IgD-negative memory B cell (primary cell): ENCODE measurements at regions not wholly inside any gene's neighbourhood (a gene's known extent, or its start where the extent isn't known, plus 50 kb on each side); places are given as distances from the start of the nearest gene placed in this dataset.

Source experiments
- H3K27ac Mint-ChIP-seq, 3 donors: one replicate each; pipeline ENCODE4 v1.8.0; 2020 to 2022; ENCODE audit warnings: mild to moderate bottlenecking in 3 of 3, mixed read lengths in 3 of 3, moderate library complexity in 1 of 3
- H3K27me3 Mint-ChIP-seq: one replicate; pipeline ENCODE4 v1.8.0; 2021; ENCODE audit warnings: mixed read lengths
- H3K36me3 Mint-ChIP-seq: one replicate; pipeline ENCODE4 v1.8.0; 2020; ENCODE audit warnings: mild to moderate bottlenecking, mixed read lengths
- H3K4me1 Mint-ChIP-seq, 3 donors: one replicate each; pipeline ENCODE4 v1.8.0; 2020 to 2022; ENCODE audit warnings: mixed read lengths in 3 of 3, mild to moderate bottlenecking in 1 of 3
- H3K4me3 Mint-ChIP-seq, 4 donors: one replicate each; pipeline ENCODE4 v1.8.0; 2020 to 2022; ENCODE audit warnings: mild to moderate bottlenecking in 4 of 4, mixed read lengths in 4 of 4, moderate library complexity in 3 of 4
- H3K9me3 Mint-ChIP-seq, 3 donors: one replicate each; pipeline ENCODE4 v1.8.0; 2020 to 2021; ENCODE audit warnings: mixed read lengths in 3 of 3, mild to moderate bottlenecking in 1 of 3

GRCh38 chr7:125664625-125665024, 735.0 kb upstream of the POT1 start:
- Mint-ChIP-seq H3K36me3 (no peaks in the 10 kb centered on the region), H3K9me3 (peaks cover 0 to 8% (median 4%) of the 10 kb centered on the region in 3 donors), H3K27me3 (no peaks in the 10 kb centered on the region), H3K27ac (no peak overlapping the region), H3K4me1 (no peaks in the 10 kb centered on the region), H3K4me3 (no peak overlapping the region)

GRCh38 chr7:125663961-125664360, 734.3 kb upstream of the POT1 start:
- no peak overlapping the region for H3K4me3 Mint-ChIP-seq
- peaks cover 0 to 8% (median 4%) of the 10 kb centered on the region in 3 donors for H3K9me3 Mint-ChIP-seq
- H3K36me3 Mint-ChIP-seq: no peaks in the 10 kb centered on the region
- H3K27me3 Mint-ChIP-seq: no peaks in the 10 kb centered on the region
- no peak overlapping the region for H3K27ac Mint-ChIP-seq
- no peaks in the 10 kb centered on the region for H3K4me1 Mint-ChIP-seq

- no peaks in the 10 kb centered on the region for H3K4me1 Mint-ChIP-seq
- H3K27ac Mint-ChIP-seq: no peak overlapping the region
- H3K9me3 Mint-ChIP-seq: peaks cover 2 to 8% (median 6%) of the 10 kb centered on the region in 3 donors
- H3K36me3 Mint-ChIP-seq: no peaks in the 10 kb centered on the region
- H3K4me3 Mint-ChIP-seq: no peak overlapping the region
- H3K27me3 Mint-ChIP-seq: no peaks in the 10 kb centered on the region
Measured at GRCh38 chr7:125661677-125662076, 732.1 kb upstream of the POT1 start.

GRCh38 chr7:125661006-125661405, 731.4 kb upstream of the POT1 start:
- Mint-ChIP-seq H3K9me3 (peaks cover 2 to 8% (median 4%) of the 10 kb centered on the region in 3 donors), H3K36me3 (no peaks in the 10 kb centered on the region), H3K4me1 (no peaks in the 10 kb centered on the region), H3K27me3 (no peaks in the 10 kb centered on the region), H3K4me3 (no peak overlapping the region), H3K27ac (no peak overlapping the region)

- Mint-ChIP-seq H3K4me3 (no peak overlapping the region), H3K36me3 (no peaks in the 10 kb centered on the region), H3K27me3 (no peaks in the 10 kb centered on the region), H3K27ac (no peak overlapping the region), H3K9me3 (peaks cover 2 to 7% (median 6%) of the 10 kb centered on the region in 3 donors), H3K4me1 (no peaks in the 10 kb centered on the region)
Measured at GRCh38 chr7:125654076-125654475, 724.5 kb upstream of the POT1 start.

- Mint-ChIP-seq H3K27me3 (no peaks in the 10 kb centered on the region), H3K27ac (no peak overlapping the region), H3K36me3 (no peaks in the 10 kb centered on the region), H3K4me1 (no peaks in the 10 kb centered on the region), H3K4me3 (no peak overlapping the region), H3K9me3 (peaks cover 1 to 6% (median 5%) of the 10 kb centered on the region in 3 donors)
Measured at GRCh38 chr7:125651823-125652528, 722.4 kb upstream of the POT1 start.

GRCh38 chr7:125648543-125648942, 718.9 kb upstream of the POT1 start:
- H3K27ac Mint-ChIP-seq: no peak overlapping the region
- H3K9me3 Mint-ChIP-seq: peaks cover 0 to 6% (median 5%) of the 10 kb centered on the region in 3 donors
- no peaks in the 10 kb centered on the region for H3K36me3 Mint-ChIP-seq
- no peaks in the 10 kb centered on the region for H3K27me3 Mint-ChIP-seq
- no peaks in the 10 kb centered on the region for H3K4me1 Mint-ChIP-seq
- H3K4me3 Mint-ChIP-seq: no peak overlapping the region

- no peaks in the 10 kb centered on the region for H3K27me3 Mint-ChIP-seq
- no peak overlapping the region for H3K27ac Mint-ChIP-seq
- no peaks in the 10 kb centered on the region for H3K36me3 Mint-ChIP-seq
- peaks cover 0 to 2% (median 0%) of the 10 kb centered on the region in 3 donors for H3K4me1 Mint-ChIP-seq
- H3K4me3 Mint-ChIP-seq: no peak overlapping the region
- peaks cover 0 to 1% (median 0%) of the 10 kb centered on the region in 3 donors for H3K9me3 Mint-ChIP-seq
Measured at GRCh38 chr7:125645770-125646169, 716.1 kb upstream of the POT1 start.

- Mint-ChIP-seq H3K4me3 (no peak overlapping the region), H3K9me3 (peaks cover 0 to 5% (median 0%) of the 10 kb centered on the region in 3 donors), H3K27ac (no peak overlapping the region), H3K36me3 (no peaks in the 10 kb centered on the region), H3K4me1 (peaks cover 0 to 2% (median 0%) of the 10 kb centered on the region in 3 donors), H3K27me3 (no peaks in the 10 kb centered on the region)
Measured at GRCh38 chr7:125644109-125644508, 714.5 kb upstream of the POT1 start.

GRCh38 chr7:125643302-125643701, 713.7 kb upstream of the POT1 start:
- H3K9me3 Mint-ChIP-seq: peaks cover 0 to 5% (median 0%) of the 10 kb centered on the region in 3 donors
- H3K4me1 Mint-ChIP-seq: peaks cover 0 to 2% (median 0%) of the 10 kb centered on the region in 3 donors
- no peak overlapping the region for H3K4me3 Mint-ChIP-seq

GRCh38 chr7:125641884-125642283, 712.3 kb upstream of the POT1 start:
- Mint-ChIP-seq H3K4me1 (peaks cover 0 to 2% (median 0%) of the 10 kb centered on the region in 3 donors), H3K36me3 (no peaks in the 10 kb centered on the region), H3K27me3 (no peaks in the 10 kb centered on the region), H3K4me3 (no peak overlapping the region), H3K9me3 (peaks cover 0 to 5% (median 0%) of the 10 kb centered on the region in 3 donors), H3K27ac (no peak overlapping the region)

More at GRCh38 chr7:125643302-125643701, 713.7 kb upstream of the POT1 start:
- Mint-ChIP-seq H3K27me3 (no peaks in the 10 kb centered on the region), H3K27ac (no peak overlapping the region), H3K36me3 (no peaks in the 10 kb centered on the region)

- Mint-ChIP-seq H3K4me1 (peaks cover 0 to 2% (median 0%) of the 10 kb centered on the region in 3 donors), H3K4me3 (no peak overlapping the region), H3K36me3 (no peaks in the 10 kb centered on the region), H3K9me3 (peaks cover 0 to 4% (median 0%) of the 10 kb centered on the region in 3 donors), H3K27me3 (no peaks in the 10 kb centered on the region), H3K27ac (no peak overlapping the region)
Measured at GRCh38 chr7:125636320-125636962, 706.8 kb upstream of the POT1 start.

- Mint-ChIP-seq H3K4me1 (peaks cover 0 to 1% (median 0%) of the 10 kb centered on the region in 3 donors), H3K4me3 (no peak overlapping the region), H3K9me3 (peaks cover 0 to 24% (median 5%) of the 10 kb centered on the region in 3 donors), H3K27me3 (no peaks in the 10 kb centered on the region), H3K27ac (no peak overlapping the region), H3K36me3 (no peaks in the 10 kb centered on the region)
Measured at GRCh38 chr7:125618516-125618915, 688.9 kb upstream of the POT1 start.

- Mint-ChIP-seq H3K27me3 (no peaks in the 10 kb centered on the region), H3K4me3 (no peak overlapping the region), H3K9me3 (peaks cover 5 to 24% (median 6%) of the 10 kb centered on the region in 3 donors), H3K36me3 (no peaks in the 10 kb centered on the region), H3K27ac (no peak overlapping the region), H3K4me1 (peaks cover 0 to 2% (median 0%) of the 10 kb centered on the region in 3 donors)
Measured at GRCh38 chr7:125611582-125611981, 682.0 kb upstream of the POT1 start.

- Mint-ChIP-seq H3K27me3 (no peaks in the 10 kb centered on the region), H3K36me3 (no peaks in the 10 kb centered on the region), H3K27ac (no peak overlapping the region), H3K4me1 (peaks cover 0 to 2% (median 0%) of the 10 kb centered on the region in 3 donors), H3K9me3 (peaks cover 0 to 8% (median 3%) of the 10 kb centered on the region in 3 donors), H3K4me3 (no peak overlapping the region)
Measured at GRCh38 chr7:125606671-125607070, 677.0 kb upstream of the POT1 start.
